ENCODE measurements at regions not wholly inside any gene's neighbourhood (a gene's known extent, or its start where the extent isn't known, plus 50 kb on each side); places are given as distances from the start of the nearest gene placed in this dataset.

DNA sequence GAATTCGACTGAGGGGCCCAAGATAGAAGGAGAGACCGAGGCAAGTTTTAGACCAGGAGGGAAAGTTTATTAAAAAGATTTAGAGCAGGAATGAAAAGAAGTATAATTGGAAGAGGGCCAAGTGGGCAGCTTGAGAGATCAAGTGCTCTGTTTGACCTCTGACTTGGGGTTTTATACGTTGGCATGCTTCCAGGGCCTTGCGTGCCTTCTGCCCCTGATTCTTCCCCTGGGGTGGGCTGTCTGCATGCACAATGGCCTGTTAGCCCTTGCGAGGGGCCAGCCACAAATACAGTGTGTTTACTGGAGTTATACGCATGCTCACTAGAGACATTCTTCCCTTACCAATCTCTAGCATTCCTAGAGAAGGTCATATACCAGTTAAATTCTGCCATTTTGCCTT is 70.7 kb upstream of the LARS2 start:
- no peaks in the 10 kb centered on the region for H3K9me3 ChIP-seq (ENCODE audit: control insufficient read depth, insufficient read depth, low read depth, low read length)
- TF ChIP-seq EZH2 (IDR thresholded peaks at IDR 0.05; ENCODE audit: low read length, missing control alignments): no peak
- DNase-seq (ENCODE audit: low read depth in 2 of 2): no peak
- H4K20me1 ChIP-seq (ENCODE audit: control insufficient read depth, extremely low read depth, insufficient read depth, low read length): no peaks in the 10 kb centered on the region
- peaks cover 16% of the 10 kb centered on the region for H3K27me3 ChIP-seq (ENCODE audit: control insufficient read depth, insufficient read depth, low read length)
- no peaks in the 10 kb centered on the region for H3K79me2 ChIP-seq (ENCODE audit: control insufficient read depth, insufficient read depth, low read length)
- H3K27ac ChIP-seq (ENCODE audit: insufficient read depth, low read length): no peak overlapping the region
- no peak overlapping the region for H2AFZ ChIP-seq (ENCODE audit: low read length)
- H3K4me3 ChIP-seq (replicated peaks in 1 of 4; ENCODE audit: control extremely low read depth in 1 of 4, insufficient read depth in 1 of 4, low read depth in 3 of 4, low read length in 4 of 4): no peak overlapping the region
- H3K36me3 ChIP-seq (ENCODE audit: control insufficient read depth, insufficient read depth, low read length): no peaks in the 10 kb centered on the region
- no peaks in the 10 kb centered on the region for H3K4me1 ChIP-seq (ENCODE audit: control insufficient read depth, extremely low read depth, insufficient read depth, low read length)
- H3K4me2 ChIP-seq (ENCODE audit: extremely low read depth, insufficient read depth, low read length): no peak overlapping the region
- no peak overlapping the region for H3K9ac ChIP-seq (ENCODE audit: insufficient read depth, low read length)

DNA sequence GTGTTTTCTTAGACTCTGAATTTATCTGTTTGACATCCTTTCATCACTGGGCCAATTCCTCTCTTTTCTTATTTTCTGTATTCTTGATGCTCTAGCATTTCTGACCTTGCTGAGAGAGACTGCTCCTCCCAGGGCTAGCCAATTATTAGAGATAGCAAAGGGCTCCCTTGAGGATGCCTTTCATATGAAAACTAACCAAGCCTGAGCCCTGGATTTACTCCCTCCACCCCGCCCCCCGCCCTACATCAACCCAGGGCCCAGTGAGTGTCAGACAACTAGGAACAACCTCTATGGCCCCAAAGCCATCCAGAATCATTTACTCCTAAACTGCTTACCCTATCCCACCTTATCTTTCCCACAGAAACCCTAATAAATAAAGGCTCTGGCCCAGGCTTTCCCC is 69.7 kb upstream of the LARS2 start:
- H3K4me2 ChIP-seq (ENCODE audit: extremely low read depth, insufficient read depth, low read length): no peak overlapping the region
- no peaks in the 10 kb centered on the region for H3K4me1 ChIP-seq (ENCODE audit: control insufficient read depth, extremely low read depth, insufficient read depth, low read length)
- no peak overlapping the region for H3K9ac ChIP-seq (ENCODE audit: insufficient read depth, low read length)
- H3K27ac ChIP-seq (ENCODE audit: insufficient read depth, low read length): no peak overlapping the region
- no peaks in the 10 kb centered on the region for H3K36me3 ChIP-seq (ENCODE audit: control insufficient read depth, insufficient read depth, low read length)
- DNase-seq (ENCODE audit: low read depth in 2 of 2): no peak
- H2AFZ ChIP-seq (ENCODE audit: low read length): no peak overlapping the region
- no peaks in the 10 kb centered on the region for H3K9me3 ChIP-seq (ENCODE audit: control insufficient read depth, insufficient read depth, low read depth, low read length)
- H4K20me1 ChIP-seq (ENCODE audit: control insufficient read depth, extremely low read depth, insufficient read depth, low read length): no peaks in the 10 kb centered on the region
- no peak for TF ChIP-seq CTCF (conservative IDR thresholded peaks at IDR 0.05 in 1 of 2, IDR thresholded peaks at IDR 0.05 in 1 of 2; ENCODE audit: low read depth in 1 of 2, low read length in 2 of 2)
- TF ChIP-seq EZH2 (IDR thresholded peaks at IDR 0.05; ENCODE audit: low read length, missing control alignments): no peak
- H3K4me3 ChIP-seq (replicated peaks in 1 of 4; ENCODE audit: control extremely low read depth in 1 of 4, insufficient read depth in 1 of 4, low read depth in 3 of 4, low read length in 4 of 4): no peak overlapping the region
- no peaks in the 10 kb centered on the region for H3K79me2 ChIP-seq (ENCODE audit: control insufficient read depth, insufficient read depth, low read length)
- peaks cover 13% of the 10 kb centered on the region for H3K27me3 ChIP-seq (ENCODE audit: control insufficient read depth, insufficient read depth, low read length)

DNA sequence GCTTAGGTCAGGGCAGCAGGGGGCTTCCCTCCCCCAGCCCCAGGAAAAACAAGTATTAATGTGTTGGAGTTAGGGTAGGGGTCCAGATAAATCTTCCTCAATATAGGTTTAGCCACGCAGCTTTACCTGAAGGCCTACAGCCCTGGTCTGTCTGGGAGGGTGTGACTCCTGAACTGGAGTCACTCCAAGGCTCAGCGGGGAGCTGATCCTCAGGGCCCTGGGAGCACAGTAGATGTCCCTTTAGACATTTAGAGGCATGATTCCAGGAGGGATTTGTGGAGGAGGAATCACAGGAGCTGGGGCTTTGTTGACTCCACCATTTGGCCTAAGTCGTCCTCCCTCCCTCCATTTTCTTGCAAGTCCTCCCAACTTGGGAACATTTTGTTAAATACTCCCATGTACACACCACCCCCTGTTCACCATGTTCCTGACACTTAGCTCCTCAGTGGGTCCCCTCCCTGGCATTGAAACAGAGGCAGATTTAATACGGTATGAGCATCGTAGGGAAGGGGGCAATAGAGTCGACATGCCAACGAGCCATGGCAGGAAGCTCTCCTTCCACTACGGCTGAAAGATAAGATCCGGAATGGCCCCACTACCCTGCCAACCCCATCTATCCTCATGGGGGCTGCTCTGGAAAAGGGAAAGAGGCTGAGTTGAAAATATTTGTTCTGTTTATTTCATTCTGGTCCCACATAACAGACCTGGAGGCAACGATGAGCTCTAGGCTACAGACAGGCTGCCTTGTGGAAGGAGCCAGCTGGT is 69.0 kb upstream of the LARS2 start:
- Histone ChIP-seq H3K9me3 (ENCODE audit: control insufficient read depth, insufficient read depth, low read depth, low read length) (no peaks in the 10 kb centered on the region), H3K27ac (ENCODE audit: insufficient read depth, low read length) (no peak overlapping the region), H3K27me3 (ENCODE audit: control insufficient read depth, insufficient read depth, low read length) (peaks cover 9% of the 10 kb centered on the region), H3K4me3 (replicated peaks in 1 of 4; ENCODE audit: control extremely low read depth in 1 of 4, insufficient read depth in 1 of 4, low read depth in 3 of 4, low read length in 4 of 4) (no peak overlapping the region), H3K36me3 (ENCODE audit: control insufficient read depth, insufficient read depth, low read length) (no peaks in the 10 kb centered on the region), H3K79me2 (ENCODE audit: control insufficient read depth, insufficient read depth, low read length) (no peaks in the 10 kb centered on the region), H3K9ac (ENCODE audit: insufficient read depth, low read length) (no peak overlapping the region), H3K4me2 (ENCODE audit: extremely low read depth, insufficient read depth, low read length) (no peak overlapping the region), H2AFZ (ENCODE audit: low read length) (no peak overlapping the region), H3K4me1 (ENCODE audit: control insufficient read depth, extremely low read depth, insufficient read depth, low read length) (no peaks in the 10 kb centered on the region), H4K20me1 (ENCODE audit: control insufficient read depth, extremely low read depth, insufficient read depth, low read length) (no peaks in the 10 kb centered on the region)
- DNase-seq (ENCODE audit: low read depth in 2 of 2): no peak
- no peak for TF ChIP-seq EZH2 (IDR thresholded peaks at IDR 0.05; ENCODE audit: low read length, missing control alignments)
- TF ChIP-seq CTCF (conservative IDR thresholded peaks at IDR 0.05 in 1 of 2, IDR thresholded peaks at IDR 0.05 in 1 of 2; ENCODE audit: low read depth in 1 of 2, low read length in 2 of 2): no peak
